H1 (cell line): ENCODE measurements at regions not wholly inside any gene's neighbourhood (a gene's known extent, or its start where the extent isn't known, plus 50 kb on each side); places are given as distances from the start of the nearest gene placed in this dataset.

Experiments used
- CHD1 ChIP-seq: IDR thresholded peaks from 2 replicates; pipeline ENCODE4 v1.6.1; 2012; ENCODE audit warnings: low read depth, low read length, improper control_type of control experiment
- CTCF ChIP-seq, 3 experiments: IDR thresholded peaks; 1 replicate in 2 of 3; 2 replicates in 1 of 3; pipeline versions ENCODE4 v1.5.1 to v1.6.1; 2011; ENCODE audit warnings: low read length in 3 of 3, mild to moderate bottlenecking in 3 of 3, inconsistent platforms in 2 of 3, low read depth in 1 of 3, moderate library complexity in 1 of 3; ENCODE audit not compliant: insufficient read depth in 1 of 3; ENCODE audit errors: control extremely low read depth in 1 of 3
- EP300 ChIP-seq, 2 experiments: IDR thresholded peaks; 1 replicate in 1 of 2; 2 replicates in 1 of 2; pipeline ENCODE4 v1.6.1; 2011 to 2012; ENCODE audit warnings: low read depth in 2 of 2, low read length in 2 of 2, mild to moderate bottlenecking in 2 of 2, borderline replicate concordance in 1 of 2, inconsistent platforms in 1 of 2, moderate library complexity in 1 of 2
- EZH2 ChIP-seq: fragments of 200-600 bp; sonication (generic); IDR thresholded peaks from 2 replicates; pipeline ENCODE4 v1.7.1; 2012; ENCODE audit warnings: low read depth, mild to moderate bottlenecking, moderate library complexity, low read length, inconsistent platforms; ENCODE audit not compliant: severe bottlenecking
- JUN ChIP-seq: IDR thresholded peaks from 2 replicates; pipeline ENCODE4 v1.6.1; 2011; ENCODE audit warnings: low read depth, mild to moderate bottlenecking, improper control_type of control experiment, low read length
- KDM1A ChIP-seq: fragments of 200-600, 300-600 bp; sonication (generic); IDR thresholded peaks from 2 replicates; pipeline ENCODE4 v1.7.1; 2016; ENCODE audit warnings: mild to moderate bottlenecking, low read length, borderline replicate concordance
- PHF8 ChIP-seq: fragments of 200-600 bp; sonication (generic); conservative IDR thresholded peaks from 2 replicates; pipeline ENCODE4 v1.7.1; 2012; ENCODE audit warnings: low read depth, mild to moderate bottlenecking, inconsistent platforms, low read length, moderate library complexity
- POLR2A ChIP-seq, 2 experiments: IDR thresholded peaks; 1 replicate in 1 of 2; 2 replicates in 1 of 2; pipeline ENCODE4 v1.6.1; 2011; ENCODE audit warnings: low read depth in 2 of 2, low read length in 2 of 2, mild to moderate bottlenecking in 2 of 2; ENCODE audit errors: control extremely low read depth in 1 of 2
- SP1 ChIP-seq: IDR thresholded peaks from 2 replicates; pipeline ENCODE4 v1.6.1; 2011; ENCODE audit warnings: low read depth, low read length

- TF ChIP-seq CTCF (IDR thresholded peaks at IDR 0.05; ENCODE audit: control extremely low read depth in 1 of 3, insufficient read depth in 1 of 3, low read depth in 1 of 3, low read length in 3 of 3) (no peak), JUN (no peak), KDM1A (no peak), PHF8 (no peak), EP300 (IDR thresholded peaks at IDR 0.05; ENCODE audit: borderline replicate concordance in 1 of 2, low read depth in 2 of 2, low read length in 2 of 2) (no peak), CHD1 (no peak), EZH2 (no peak), SP1 (no peak), POLR2A (IDR thresholded peaks at IDR 0.05; ENCODE audit: control extremely low read depth in 1 of 2, low read depth in 2 of 2, low read length in 2 of 2) (no peak)
These were observed 1386.8 kb downstream of the BRD1 start for GRCh38 chr22:48440673-48441552.
